ENCODE measurements at regions not wholly inside any gene's neighbourhood (a gene's known extent, or its start where the extent isn't known, plus 50 kb on each side); places are given as distances from the start of the nearest gene placed in this dataset.

- Histone ChIP-seq H3F3A (ENCODE audit: low read length, unreplicated experiment) (no peaks in the 10 kb centered on the region), H3K9me3 (ENCODE audit: low read length) (no peaks in the 10 kb centered on the region), H3K4me3 (ENCODE audit: low read length) (no peak overlapping the region), H2AFZ (ENCODE audit: low read length) (no peak overlapping the region), H3K4me2 (ENCODE audit: low read length) (no peak overlapping the region), H3K36me3 (ENCODE audit: low read depth, low read length) (no peaks in the 10 kb centered on the region), H3K9ac (ENCODE audit: low read length) (no peak overlapping the region), H3K79me2 (ENCODE audit: low read length) (no peaks in the 10 kb centered on the region), H3K4me1 (ENCODE audit: insufficient read depth, low read length) (peaks cover 9% of the 10 kb centered on the region), H4K20me1 (ENCODE audit: low read length) (no peaks in the 10 kb centered on the region), H3K27ac (ENCODE audit: low read length) (no peak overlapping the region), H3K27me3 (ENCODE audit: low read length) (no peaks in the 10 kb centered on the region), H3K9me2 (replicated peaks; ENCODE audit: low read length) (no peaks in the 10 kb centered on the region)
- CTCF ChIA-PET: interaction anchor here (0.7 to 1.1 kb wide), 3 partner anchors 9 to 54 kb away, joined by 3 to 4 read pairs (median 3); no protein-coding TSS in a partner anchor
- intact Hi-C loops (cut with micrococcal nuclease): no loop called here
- ATAC-seq (no peak), DNase-seq (no peak)
- TF ChIP-seq CTCF (conservative IDR thresholded peaks at IDR 0.05; ENCODE audit: low read depth, low read length) (no peak), EZH2 (IDR thresholded peaks at IDR 0.05; ENCODE audit: low read length, unreplicated experiment) (no peak), EZH2phosphoT487 (IDR thresholded peaks at IDR 0.05; ENCODE audit: borderline replicate concordance, low read length) (no peak)
- no TSS peak for BruUV-seq (replicated peaks)
- POLR2A ChIA-PET (ENCODE audit: unreplicated experiment): no interaction called here
Measured at GRCh38 chr2:111676291-111676822, 207.6 kb downstream of the ANAPC1 start.

- Histone ChIP-seq H3K79me2 (ENCODE audit: low read length) (no peaks in the 10 kb centered on the region), H3K9ac (ENCODE audit: low read length) (no peak overlapping the region), H2AFZ (ENCODE audit: low read length) (peak overlapping the region; percentile 7; the same call in 1 of the 2 replicates), H4K20me1 (ENCODE audit: low read length) (no peaks in the 10 kb centered on the region), H3K36me3 (ENCODE audit: low read depth, low read length) (no peaks in the 10 kb centered on the region), H3K27ac (ENCODE audit: low read length) (no peak overlapping the region), H3K27me3 (ENCODE audit: low read length) (no peaks in the 10 kb centered on the region), H3K9me2 (replicated peaks; ENCODE audit: low read length) (no peaks in the 10 kb centered on the region), H3K4me1 (ENCODE audit: insufficient read depth, low read length) (peaks cover 9% of the 10 kb centered on the region), H3K4me3 (ENCODE audit: low read length) (no peak overlapping the region), H3K4me2 (ENCODE audit: low read length) (no peak overlapping the region), H3F3A (ENCODE audit: low read length, unreplicated experiment) (no peaks in the 10 kb centered on the region), H3K9me3 (ENCODE audit: low read length) (no peaks in the 10 kb centered on the region)
- ATAC-seq (no peak), DNase-seq (no peak)
- ChIA-PET POLR2A (ENCODE audit: unreplicated experiment) (interaction anchor here (0.6 kb wide), 1 partner anchor 58 kb away, joined by 3 read pairs; no protein-coding TSS in a partner anchor), CTCF (no interaction called here)
- intact Hi-C loops (cut with micrococcal nuclease): no loop called here
- BruUV-seq (replicated peaks): no TSS peak
- no peak for TF ChIP-seq CTCF (conservative IDR thresholded peaks at IDR 0.05; ENCODE audit: low read depth, low read length)
- TF ChIP-seq EZH2 (IDR thresholded peaks at IDR 0.05; ENCODE audit: low read length, unreplicated experiment): no peak
- TF ChIP-seq EZH2phosphoT487 (IDR thresholded peaks at IDR 0.05; ENCODE audit: borderline replicate concordance, low read length): no peak
Measured at GRCh38 chr2:111678161-111678560, 205.8 kb downstream of the ANAPC1 start.

- Histone ChIP-seq H3K79me2 (ENCODE audit: low read length) (no peaks in the 10 kb centered on the region), H3K9me3 (ENCODE audit: low read length) (no peaks in the 10 kb centered on the region), H3K9ac (ENCODE audit: low read length) (no peak overlapping the region), H3K4me2 (ENCODE audit: low read length) (no peak overlapping the region), H3K4me1 (ENCODE audit: insufficient read depth, low read length) (peaks cover 9% of the 10 kb centered on the region), H3F3A (ENCODE audit: low read length, unreplicated experiment) (no peaks in the 10 kb centered on the region), H3K4me3 (ENCODE audit: low read length) (no peak overlapping the region), H3K9me2 (replicated peaks; ENCODE audit: low read length) (no peaks in the 10 kb centered on the region), H2AFZ (ENCODE audit: low read length) (peak overlapping the region; percentile 7; the same call in 1 of the 2 replicates), H3K27me3 (ENCODE audit: low read length) (no peaks in the 10 kb centered on the region), H3K36me3 (ENCODE audit: low read depth, low read length) (no peaks in the 10 kb centered on the region), H3K27ac (ENCODE audit: low read length) (no peak overlapping the region), H4K20me1 (ENCODE audit: low read length) (no peaks in the 10 kb centered on the region)
- ATAC-seq (no peak), DNase-seq (peak; percentile 20)
- BruUV-seq (replicated peaks): no TSS peak
- intact Hi-C loops (cut with micrococcal nuclease): no loop called here
- ChIA-PET CTCF (interaction anchor here (0.6 kb wide), 1 partner anchor 221 kb away, joined by 4 read pairs; no protein-coding TSS in a partner anchor), POLR2A (ENCODE audit: unreplicated experiment) (no interaction called here)
- TF ChIP-seq EZH2phosphoT487 (IDR thresholded peaks at IDR 0.05; ENCODE audit: borderline replicate concordance, low read length): no peak
- TF ChIP-seq CTCF (conservative IDR thresholded peaks at IDR 0.05; ENCODE audit: low read depth, low read length): no peak
- TF ChIP-seq EZH2 (IDR thresholded peaks at IDR 0.05; ENCODE audit: low read length, unreplicated experiment): no peak
Measured at GRCh38 chr2:111678651-111679050, 205.3 kb downstream of the ANAPC1 start.

Data from PC-3 (cell line).